Astrocyte (in vitro differentiated cells and primary cell): ENCODE measurements at regions not wholly inside any gene's neighbourhood (a gene's known extent, or its start where the extent isn't known, plus 50 kb on each side); places are given as distances from the start of the nearest gene placed in this dataset.

ENCODE experiments used
- CTCF ChIP-seq: IDR thresholded peaks from 2 replicates; pipeline ENCODE4 v1.5.1; 2011; ENCODE audit warnings: low read depth, mild to moderate bottlenecking, inconsistent platforms, low read length, moderate library complexity; ENCODE audit not compliant: insufficient read depth
- EZH2 ChIP-seq: IDR thresholded peaks from 2 replicates; pipeline ENCODE4 v1.6.1; 2012; ENCODE audit warnings: mild to moderate bottlenecking, low read length, inconsistent platforms; ENCODE audit not compliant: insufficient read depth

DNA sequence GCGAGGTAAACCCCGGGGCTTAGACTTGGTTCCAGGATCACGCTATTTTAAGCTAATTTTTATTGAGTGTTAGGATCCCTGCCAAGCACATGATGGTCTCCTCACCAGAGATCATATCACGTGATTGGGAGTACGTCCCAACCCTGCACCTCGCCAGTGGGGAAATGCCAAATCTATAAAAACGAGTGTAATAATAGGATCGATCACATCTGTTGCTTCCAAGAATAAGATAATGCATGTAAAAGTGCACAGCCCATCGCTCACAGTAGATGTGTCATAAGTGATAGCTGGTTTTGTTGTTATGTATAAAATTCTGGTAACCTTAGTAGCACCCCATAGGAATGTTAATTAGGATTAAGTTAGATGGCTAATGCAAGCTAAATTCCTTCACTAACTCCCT, 581.0 kb upstream of the TMEM132C start:
- TF ChIP-seq EZH2 (no peak), CTCF (no peak)
